HCT116 (cell line): ENCODE measurements at regions not wholly inside any gene's neighbourhood (a gene's known extent, or its start where the extent isn't known, plus 50 kb on each side); places are given as distances from the start of the nearest gene placed in this dataset.

Experiments
- ATAC-seq: fragments of 200-7000 bp; cut with Tn5 transposase; 2 replicates; pipeline ENCODE4 v1.9.1; 2020; ENCODE audit warnings: mild to moderate bottlenecking, moderate library complexity
- BruUV-seq: library from RNA; stranded (reverse); fragments of 400-500 nt; replicated peaks from 2 replicates; lab custom pipeline; 2021; lab: Mats Ljungman, UMichigan
- CTCF ChIA-PET: fragments of 300-600 bp; sonication (Branson Sonifier 250); formaldehyde crosslinking; loops from one replicate; lab custom pipeline; 2021; ENCODE audit warnings: antibody characterized with exemption; lab: Charles Lee
- POLR2A ChIA-PET: fragments of 300-600, 350-600 bp; sonication (Branson Sonifier 250); formaldehyde crosslinking; loops from one replicate; lab custom pipeline; 2021; ENCODE audit warnings: antibody characterized with exemption; lab: Charles Lee
- RAD21 ChIA-PET, 2 experiments: fragments of 300-600 bp; sonication (Branson Sonifier 250); formaldehyde crosslinking; loops; one replicate each; lab custom pipeline; 2023; ENCODE audit warnings: low total read pairs in 2 of 2; ENCODE audit not compliant: uncharacterized antibody in 2 of 2, unreplicated experiment in 2 of 2, low non-redundant PET in 1 of 2; lab: Charles Lee
- DNase-seq: peaks from one replicate; pipeline ENCODE4 v3.0.0-alpha.2; 2010; ENCODE audit warnings: low read depth, low spot score
- H2AFZ ChIP-seq: fragments of 200-600 bp; shearing (Covaris generic), sonication (generic); 2 replicates; pipeline ENCODE4 v1.6.1; 2017; ENCODE audit warnings: low read depth, mixed run types, mixed read lengths, antibody characterized with exemption, low read length; ENCODE audit not compliant: poor library complexity, severe bottlenecking
- H3K27ac ChIP-seq: 2 replicates; pipeline ENCODE4 v1.5.1; 2012; ENCODE audit warnings: low read depth, low read length
- H3K27me3 ChIP-seq: fragments of 200-600 bp; sonication (generic); 2 replicates; pipeline ENCODE4 v1.6.1; 2016; ENCODE audit warnings: mixed run types, low read length, mixed read lengths; ENCODE audit not compliant: insufficient read depth
- H3K36me3 ChIP-seq, 2 experiments: fragments of 200-500 bp in 1 of 2; fragments of 200-600 bp in 1 of 2; sonication (Bioruptor generic) in 1 of 2; sonication (generic) in 1 of 2; 2 replicates each; pipeline versions ENCODE4 v1.5.1 to v1.6.1; 2014 to 2016; ENCODE audit warnings: low read length in 2 of 2, inconsistent platforms in 1 of 2, mixed read lengths in 1 of 2, mixed run types in 1 of 2; ENCODE audit not compliant: insufficient read depth in 2 of 2, control insufficient read depth in 1 of 2
- H3K4me1 ChIP-seq, 2 experiments: fragments of 200-600 bp in 1 of 2; sonication (generic) in 1 of 2; 2 replicates each; pipeline versions ENCODE4 v1.5.1 to v1.6.1; 2012 to 2017; ENCODE audit warnings: low read length in 2 of 2, inconsistent platforms in 1 of 2, mild to moderate bottlenecking in 1 of 2, mixed read lengths in 1 of 2, mixed run types in 1 of 2, moderate library complexity in 1 of 2; ENCODE audit not compliant: insufficient read depth in 2 of 2, control insufficient read depth in 1 of 2
- H3K4me2 ChIP-seq: fragments of 200-600 bp; sonication (generic); 2 replicates; pipeline ENCODE4 v1.6.1; 2017; ENCODE audit warnings: mixed run types, low read length, mixed read lengths
- H3K4me3 ChIP-seq, 2 experiments: fragments of 200-600 bp in 1 of 2; sonication (generic) in 1 of 2; replicated peaks in 1 of 2; 2 replicates each; pipeline ENCODE4 v1.5.1; 2011 to 2016; ENCODE audit warnings: low read length in 2 of 2, control low read depth in 1 of 2, low read depth in 1 of 2, mild to moderate bottlenecking in 1 of 2, mixed read lengths in 1 of 2, mixed run types in 1 of 2
- H3K79me2 ChIP-seq: fragments of 200-600 bp; sonication (generic); 2 replicates; pipeline ENCODE4 v1.6.1; 2017; ENCODE audit warnings: mild to moderate bottlenecking, mixed run types, low read length, moderate library complexity, mixed read lengths; ENCODE audit not compliant: insufficient read depth
- H3K9ac ChIP-seq: fragments of 200-600 bp; sonication (generic); 2 replicates; pipeline ENCODE4 v1.6.1; 2016; ENCODE audit warnings: low read length, mixed read lengths
- H3K9me2 ChIP-seq: fragments of 200-600 bp; sonication (generic), shearing (Covaris generic); 2 replicates; pipeline ENCODE4 v1.6.1; 2017; ENCODE audit warnings: mixed run types, mild to moderate bottlenecking, moderate library complexity; ENCODE audit not compliant: insufficient read depth
- H3K9me3 ChIP-seq, 2 experiments: fragments of 200-500 bp in 1 of 2; fragments of 200-600 bp in 1 of 2; sonication (Bioruptor generic) in 1 of 2; sonication (generic) in 1 of 2; 2 replicates each; pipeline ENCODE4 v1.6.1; 2014 to 2017; ENCODE audit warnings: low read length in 2 of 2, mixed read lengths in 2 of 2, inconsistent platforms in 1 of 2, low read depth in 1 of 2, mild to moderate bottlenecking in 1 of 2, mixed run types in 1 of 2, moderate library complexity in 1 of 2; ENCODE audit not compliant: control insufficient read depth in 1 of 2, insufficient read depth in 1 of 2
- H4K20me1 ChIP-seq: fragments of 200-600 bp; sonication (generic), shearing (Covaris generic); 2 replicates; pipeline ENCODE4 v1.6.1; 2017; ENCODE audit warnings: mixed run types, mild to moderate bottlenecking, moderate library complexity; ENCODE audit not compliant: insufficient read depth
- CEBPB ChIP-seq: IDR thresholded peaks from 2 replicates; pipeline ENCODE4 v1.6.1; 2012; ENCODE audit warnings: low read depth
- EGR1 ChIP-seq: IDR thresholded peaks from 2 replicates; pipeline ENCODE4 v1.6.1; 2012; ENCODE audit warnings: low read depth
- EZH2 ChIP-seq: fragments of 200-600 bp; sonication (generic); IDR thresholded peaks from 2 replicates; pipeline ENCODE4 v1.6.1; 2017; ENCODE audit warnings: antibody characterized with exemption, mixed run types
- EZH2phosphoT487 ChIP-seq: fragments of 200-600 bp; IDR thresholded peaks from 2 replicates; pipeline ENCODE4 v1.6.1; 2018; ENCODE audit warnings: antibody characterized with exemption, borderline replicate concordance
- FOSL1 ChIP-seq: IDR thresholded peaks from 2 replicates; pipeline ENCODE4 v1.6.1; 2012; ENCODE audit warnings: low read depth
- JUND ChIP-seq: IDR thresholded peaks from 2 replicates; pipeline ENCODE4 v1.6.1; 2012
- POLR2A ChIP-seq: IDR thresholded peaks from 2 replicates; pipeline ENCODE4 v1.7.0; 2011; ENCODE audit warnings: borderline replicate concordance; ENCODE audit not compliant: insufficient read depth, insufficient read length; ENCODE audit errors: extremely low read depth
- POLR2AphosphoS5 ChIP-seq: IDR thresholded peaks from 2 replicates; pipeline ENCODE4 v1.6.1; 2011; ENCODE audit warnings: mild to moderate bottlenecking, low read depth, low read length, moderate library complexity
- RAD21 ChIP-seq: IDR thresholded peaks from 2 replicates; pipeline ENCODE4 v1.6.1; 2012; ENCODE audit warnings: low read depth, mild to moderate bottlenecking
- SIN3A ChIP-seq: IDR thresholded peaks from 2 replicates; pipeline ENCODE4 v1.6.1; 2012; ENCODE audit warnings: low read depth
- SRF ChIP-seq: IDR thresholded peaks from 2 replicates; pipeline ENCODE4 v1.6.1; 2012; ENCODE audit warnings: low read depth
- YY1 ChIP-seq: IDR thresholded peaks from 2 replicates; pipeline ENCODE4 v1.6.1; 2011; ENCODE audit warnings: low read length, low read depth, moderate library complexity, mild to moderate bottlenecking; ENCODE audit not compliant: insufficient replicate concordance; ENCODE audit errors: extremely low read depth
- ZNF274 ChIP-seq: fragments of 200-500 bp; sonication (Bioruptor generic); IDR thresholded peaks from 2 replicates; pipeline ENCODE4 v1.6.1; 2014; ENCODE audit warnings: mild to moderate bottlenecking, low read depth, low read length, inconsistent platforms
- intact Hi-C: fragments of 100-400 bp; cut with micrococcal nuclease; formaldehyde crosslinking; loops from 2 replicates; pipeline ENCODE4 v1.10.0; 2022
- TF ChIP-seq, protein P1 (sequence below): IDR thresholded peaks from 2 replicates; pipeline ENCODE4 v1.6.1; 2012
- TF ChIP-seq, protein P2 (sequence below): IDR thresholded peaks from 2 replicates; pipeline ENCODE4 v1.6.1; 2011; ENCODE audit warnings: mild to moderate bottlenecking, low read length, moderate library complexity; ENCODE audit not compliant: insufficient replicate concordance; ENCODE audit errors: extremely low read depth
- TF ChIP-seq, protein P3 (sequence below), 3 experiments: fragments of 200-600 bp in 1 of 3; sonication (generic) in 1 of 3; IDR thresholded peaks in 2 of 3; conservative IDR thresholded peaks in 1 of 3; 2 replicates each; pipeline ENCODE4 v1.5.1; 2012 to 2017; ENCODE audit warnings: low read depth in 2 of 3, low read length in 2 of 3, antibody characterized with exemption in 1 of 3, borderline replicate concordance in 1 of 3, control low read depth in 1 of 3, mild to moderate bottlenecking in 1 of 3, mixed read lengths in 1 of 3, mixed run types in 1 of 3, moderate library complexity in 1 of 3; ENCODE audit not compliant: insufficient read depth in 1 of 3

DNA sequence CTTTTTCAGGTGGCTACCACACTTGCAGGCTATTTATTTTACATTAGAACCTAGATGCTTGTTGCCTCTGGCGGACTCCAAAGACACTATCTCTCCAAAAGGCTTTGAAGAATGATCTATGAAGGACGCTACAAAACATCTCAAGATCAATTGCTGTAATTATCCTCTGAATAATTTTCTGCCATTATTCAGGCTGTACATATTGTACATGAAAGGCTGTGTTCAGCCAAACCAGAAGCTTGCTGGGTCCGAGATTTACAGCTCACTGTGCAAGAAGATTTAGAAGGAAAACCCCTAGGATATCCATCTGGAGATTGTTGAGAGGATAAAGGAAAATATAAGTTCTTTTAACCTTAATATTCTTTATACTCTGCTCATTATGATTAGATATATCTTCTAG lies 523.6 kb upstream of the PLXNA2 start:
- no TSS peak for BruUV-seq
- intact Hi-C loops, result no loop called here
- TF ChIP-seq POLR2AphosphoS5 (no peak), FOSL1 (no peak), EGR1 (no peak), ZNF274 (no peak), POLR2A (no peak), EZH2phosphoT487 (no peak), SIN3A (no peak), SRF (no peak), JUND (no peak), EZH2 (no peak), RAD21 (no peak), YY1 (no peak), CEBPB (no peak)
- TF ChIP-seq, protein P1, sequence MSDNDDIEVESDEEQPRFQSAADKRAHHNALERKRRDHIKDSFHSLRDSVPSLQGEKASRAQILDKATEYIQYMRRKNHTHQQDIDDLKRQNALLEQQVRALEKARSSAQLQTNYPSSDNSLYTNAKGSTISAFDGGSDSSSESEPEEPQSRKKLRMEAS, result no peak
- TF ChIP-seq, protein P2, sequence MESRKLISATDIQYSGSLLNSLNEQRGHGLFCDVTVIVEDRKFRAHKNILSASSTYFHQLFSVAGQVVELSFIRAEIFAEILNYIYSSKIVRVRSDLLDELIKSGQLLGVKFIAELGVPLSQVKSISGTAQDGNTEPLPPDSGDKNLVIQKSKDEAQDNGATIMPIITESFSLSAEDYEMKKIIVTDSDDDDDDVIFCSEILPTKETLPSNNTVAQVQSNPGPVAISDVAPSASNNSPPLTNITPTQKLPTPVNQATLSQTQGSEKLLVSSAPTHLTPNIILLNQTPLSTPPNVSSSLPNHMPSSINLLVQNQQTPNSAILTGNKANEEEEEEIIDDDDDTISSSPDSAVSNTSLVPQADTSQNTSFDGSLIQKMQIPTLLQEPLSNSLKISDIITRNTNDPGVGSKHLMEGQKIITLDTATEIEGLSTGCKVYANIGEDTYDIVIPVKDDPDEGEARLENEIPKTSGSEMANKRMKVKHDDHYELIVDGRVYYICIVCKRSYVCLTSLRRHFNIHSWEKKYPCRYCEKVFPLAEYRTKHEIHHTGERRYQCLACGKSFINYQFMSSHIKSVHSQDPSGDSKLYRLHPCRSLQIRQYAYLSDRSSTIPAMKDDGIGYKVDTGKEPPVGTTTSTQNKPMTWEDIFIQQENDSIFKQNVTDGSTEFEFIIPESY, result no peak
- TF ChIP-seq, protein P3, sequence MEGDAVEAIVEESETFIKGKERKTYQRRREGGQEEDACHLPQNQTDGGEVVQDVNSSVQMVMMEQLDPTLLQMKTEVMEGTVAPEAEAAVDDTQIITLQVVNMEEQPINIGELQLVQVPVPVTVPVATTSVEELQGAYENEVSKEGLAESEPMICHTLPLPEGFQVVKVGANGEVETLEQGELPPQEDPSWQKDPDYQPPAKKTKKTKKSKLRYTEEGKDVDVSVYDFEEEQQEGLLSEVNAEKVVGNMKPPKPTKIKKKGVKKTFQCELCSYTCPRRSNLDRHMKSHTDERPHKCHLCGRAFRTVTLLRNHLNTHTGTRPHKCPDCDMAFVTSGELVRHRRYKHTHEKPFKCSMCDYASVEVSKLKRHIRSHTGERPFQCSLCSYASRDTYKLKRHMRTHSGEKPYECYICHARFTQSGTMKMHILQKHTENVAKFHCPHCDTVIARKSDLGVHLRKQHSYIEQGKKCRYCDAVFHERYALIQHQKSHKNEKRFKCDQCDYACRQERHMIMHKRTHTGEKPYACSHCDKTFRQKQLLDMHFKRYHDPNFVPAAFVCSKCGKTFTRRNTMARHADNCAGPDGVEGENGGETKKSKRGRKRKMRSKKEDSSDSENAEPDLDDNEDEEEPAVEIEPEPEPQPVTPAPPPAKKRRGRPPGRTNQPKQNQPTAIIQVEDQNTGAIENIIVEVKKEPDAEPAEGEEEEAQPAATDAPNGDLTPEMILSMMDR (IDR thresholded peaks at IDR 0.05 in 2 of 3, conservative IDR thresholded peaks at IDR 0.05 in 1 of 3; ENCODE audit: borderline replicate concordance in 1 of 3, insufficient read depth in 1 of 3, low read depth in 2 of 3, low read length in 2 of 3), result no peak
- DNase-seq (no peak), ATAC-seq (no peak)
- ChIA-PET POLR2A (no interaction called here), CTCF (no interaction called here), RAD21 (no interaction called here)
- Histone ChIP-seq H4K20me1 (no peaks in the 10 kb centered on the region), H3K9me2 (no peaks in the 10 kb centered on the region), H3K4me2 (no peak overlapping the region), H3K9ac (no peak overlapping the region), H3K27me3 (no peaks in the 10 kb centered on the region), H3K36me3 (no peaks in the 10 kb centered on the region), H3K9me3 (no peaks in the 10 kb centered on the region), H3K4me1 (no peaks in the 10 kb centered on the region), H3K4me3 (no peak overlapping the region), H2AFZ (no peak overlapping the region), H3K27ac (no peak overlapping the region), H3K79me2 (no peaks in the 10 kb centered on the region)
